SU-DHL-6 (cell line): ENCODE measurements at regions not wholly inside any gene's neighbourhood (a gene's known extent, or its start where the extent isn't known, plus 50 kb on each side); places are given as distances from the start of the nearest gene placed in this dataset.

ENCODE experiments used
- H2AFZ ChIP-seq: fragments of 200-600 bp; sonication (generic); 2 replicates; pipeline ENCODE4 v1.6.1; 2014; ENCODE audit warnings: low read depth, mild to moderate bottlenecking, moderate library complexity, mixed read lengths, antibody characterized with exemption, low read length; ENCODE audit not compliant: severe bottlenecking
- H3F3A ChIP-seq: fragments of 200-600 bp; shearing (Covaris generic); 2 replicates; pipeline ENCODE4 v1.6.0; 2016; ENCODE audit warnings: antibody characterized with exemption, mild to moderate bottlenecking; ENCODE audit not compliant: insufficient read depth
- H3K27ac ChIP-seq: fragments of 200-600 bp; sonication (generic); 2 replicates; pipeline ENCODE4 v1.5.1; 2016; ENCODE audit warnings: low read depth, mild to moderate bottlenecking, low read length, moderate library complexity, mixed read lengths
- H3K27me3 ChIP-seq: fragments of 200-600 bp; sonication (generic), shearing (Covaris generic); 2 replicates; pipeline ENCODE4 v1.6.0; 2014; ENCODE audit warnings: mild to moderate bottlenecking, low read length
- H3K36me3 ChIP-seq: fragments of 200-600 bp; sonication (generic); 2 replicates; pipeline ENCODE4 v1.6.1; 2014; ENCODE audit warnings: mild to moderate bottlenecking, low read length, mixed read lengths
- H3K4me2 ChIP-seq: fragments of 300-600, 200-600 bp; shearing (Covaris generic), sonication (generic); 2 replicates; pipeline ENCODE4 v1.6.0; 2014; ENCODE audit warnings: low read length, low read depth, mild to moderate bottlenecking; ENCODE audit not compliant: poor library complexity, severe bottlenecking
- H3K4me3 ChIP-seq: fragments of 200-600 bp; sonication (generic); 2 replicates; pipeline ENCODE4 v1.5.1; 2014; ENCODE audit warnings: antibody characterized with exemption, low read length, mild to moderate bottlenecking, mixed read lengths; ENCODE audit not compliant: insufficient read depth, poor library complexity, severe bottlenecking
- H3K79me2 ChIP-seq: fragments of 200-600 bp; sonication (generic); 2 replicates; pipeline ENCODE4 v1.6.1; 2014; ENCODE audit warnings: mild to moderate bottlenecking, low read length, moderate library complexity; ENCODE audit not compliant: insufficient read depth
- H3K9ac ChIP-seq: fragments of 200-600 bp; sonication (generic); 2 replicates; pipeline ENCODE4 v1.7.0; 2014; ENCODE audit warnings: mild to moderate bottlenecking, low read length
- H3K9me2 ChIP-seq: fragments of 200-600 bp; sonication (generic); replicated peaks from 2 replicates; pipeline ENCODE4 v1.6.1; 2014; ENCODE audit warnings: low read length; ENCODE audit not compliant: insufficient read depth
- H3K9me3 ChIP-seq: fragments of 200-600 bp; sonication (generic); 2 replicates; pipeline ENCODE4 v1.6.1; 2014; ENCODE audit warnings: low read length, mixed read lengths; ENCODE audit not compliant: insufficient read depth
- H4K20me1 ChIP-seq: fragments of 200-600 bp; sonication (generic); 2 replicates; pipeline ENCODE4 v1.6.1; 2014; ENCODE audit warnings: low read depth, mild to moderate bottlenecking, antibody characterized with exemption, low read length, moderate library complexity, mixed read lengths
- EZH2phosphoT487 ChIP-seq: fragments of 200-600 bp; sonication (generic), shearing (Covaris generic); conservative IDR thresholded peaks from 2 replicates; pipeline ENCODE4 v1.6.1; 2018; ENCODE audit warnings: mild to moderate bottlenecking, antibody characterized with exemption, low read length, moderate library complexity, mixed read lengths
- TF ChIP-seq, protein P1 (sequence below): fragments of 200-600 bp; sonication (generic); IDR thresholded peaks from one replicate; pipeline ENCODE4 v1.5.1; 2017; ENCODE audit warnings: antibody characterized with exemption, mild to moderate bottlenecking, low read length, moderate library complexity; ENCODE audit not compliant: insufficient read depth, poor library complexity, severe bottlenecking

- Histone ChIP-seq H3K4me3 (no peak overlapping the region), H4K20me1 (no peaks in the 10 kb centered on the region), H3K9ac (no peak overlapping the region), H3K27me3 (no peaks in the 10 kb centered on the region), H3K27ac (no peak overlapping the region), H3K36me3 (no peaks in the 10 kb centered on the region), H3K9me2 (no peaks in the 10 kb centered on the region), H3F3A (no peaks in the 10 kb centered on the region), H3K4me2 (no peak overlapping the region), H3K9me3 (no peaks in the 10 kb centered on the region), H2AFZ (no peak overlapping the region), H3K79me2 (no peaks in the 10 kb centered on the region)
- no peak for TF ChIP-seq EZH2phosphoT487
- TF ChIP-seq, protein P1, sequence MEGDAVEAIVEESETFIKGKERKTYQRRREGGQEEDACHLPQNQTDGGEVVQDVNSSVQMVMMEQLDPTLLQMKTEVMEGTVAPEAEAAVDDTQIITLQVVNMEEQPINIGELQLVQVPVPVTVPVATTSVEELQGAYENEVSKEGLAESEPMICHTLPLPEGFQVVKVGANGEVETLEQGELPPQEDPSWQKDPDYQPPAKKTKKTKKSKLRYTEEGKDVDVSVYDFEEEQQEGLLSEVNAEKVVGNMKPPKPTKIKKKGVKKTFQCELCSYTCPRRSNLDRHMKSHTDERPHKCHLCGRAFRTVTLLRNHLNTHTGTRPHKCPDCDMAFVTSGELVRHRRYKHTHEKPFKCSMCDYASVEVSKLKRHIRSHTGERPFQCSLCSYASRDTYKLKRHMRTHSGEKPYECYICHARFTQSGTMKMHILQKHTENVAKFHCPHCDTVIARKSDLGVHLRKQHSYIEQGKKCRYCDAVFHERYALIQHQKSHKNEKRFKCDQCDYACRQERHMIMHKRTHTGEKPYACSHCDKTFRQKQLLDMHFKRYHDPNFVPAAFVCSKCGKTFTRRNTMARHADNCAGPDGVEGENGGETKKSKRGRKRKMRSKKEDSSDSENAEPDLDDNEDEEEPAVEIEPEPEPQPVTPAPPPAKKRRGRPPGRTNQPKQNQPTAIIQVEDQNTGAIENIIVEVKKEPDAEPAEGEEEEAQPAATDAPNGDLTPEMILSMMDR, result no peak
Observed at GRCh38 chr14:29085546-29085945, 319.0 kb downstream of the FOXG1 start.

GRCh38 chr14:29089849-29090248 is 323.3 kb downstream of the FOXG1 start:
- Histone ChIP-seq H3K27ac (no peak overlapping the region), H3K36me3 (no peaks in the 10 kb centered on the region), H3F3A (no peaks in the 10 kb centered on the region), H4K20me1 (no peaks in the 10 kb centered on the region), H3K79me2 (no peaks in the 10 kb centered on the region), H3K4me3 (no peak overlapping the region), H3K9me2 (no peaks in the 10 kb centered on the region), H3K27me3 (no peaks in the 10 kb centered on the region), H3K9ac (no peak overlapping the region), H3K9me3 (no peaks in the 10 kb centered on the region), H3K4me2 (no peak overlapping the region), H2AFZ (no peak overlapping the region)
- no peak for TF ChIP-seq EZH2phosphoT487
- TF ChIP-seq, protein P1, result no peak

GRCh38 chr14:29092121-29092520 is 325.5 kb downstream of the FOXG1 start:
- no peak overlapping the region for H3K4me2 ChIP-seq
- peak overlapping the region; percentile 43 for H2AFZ ChIP-seq
- no peak overlapping the region for H3K27ac ChIP-seq
- H3K27me3 ChIP-seq, result no peaks in the 10 kb centered on the region
- no peaks in the 10 kb centered on the region for H4K20me1 ChIP-seq
- H3K36me3 ChIP-seq, result no peaks in the 10 kb centered on the region
- no peaks in the 10 kb centered on the region for H3K79me2 ChIP-seq
- H3K9ac ChIP-seq, result no peak overlapping the region
- no peaks in the 10 kb centered on the region for H3K9me3 ChIP-seq
- no peaks in the 10 kb centered on the region for H3F3A ChIP-seq
- TF ChIP-seq, protein P1, result no peak
- TF ChIP-seq EZH2phosphoT487, result no peak
- no peak overlapping the region for H3K4me3 ChIP-seq
- no peaks in the 10 kb centered on the region for H3K9me2 ChIP-seq
